Fibroblast of the aortic adventitia (primary cell): ENCODE measurements at regions not wholly inside any gene's neighbourhood (a gene's known extent, or its start where the extent isn't known, plus 50 kb on each side); places are given as distances from the start of the nearest gene placed in this dataset.
A peak's percentile ranks its signal among the peaks of the same experiment; 100 is the strongest.

Experiments used
- DNase-seq: peaks from one replicate; pipeline ENCODE4 v3.0.0-alpha.2; 2010; ENCODE audit warnings: low read depth
- H3K4me3 ChIP-seq: 2 replicates; pipeline ENCODE4 v1.5.1; 2011; ENCODE audit warnings: low read depth, mild to moderate bottlenecking, control low read depth, low read length, moderate library complexity
- CTCF ChIP-seq: IDR thresholded peaks from 2 replicates; pipeline ENCODE4 v1.5.1; 2011; ENCODE audit warnings: mild to moderate bottlenecking, low read length, control low read depth, inconsistent platforms; ENCODE audit not compliant: insufficient read depth

GRCh38 chr13:63864171-63864902 lies 2448.7 kb upstream of the PCDH20 start:
- no peak for TF ChIP-seq CTCF
- peak; percentile 2 for DNase-seq
- H3K4me3 ChIP-seq: no peak overlapping the region

- DNase-seq: no peak
- TF ChIP-seq CTCF: no peak
- H3K4me3 ChIP-seq: no peak overlapping the region
Observed at GRCh38 chr13:63855457-63856118, 2439.9 kb upstream of the PCDH20 start.

GRCh38 chr13:63853816-63854215 lies 2438.2 kb upstream of the PCDH20 start:
- DNase-seq: no peak
- no peak overlapping the region for H3K4me3 ChIP-seq
- TF ChIP-seq CTCF: no peak

GRCh38 chr13:63851526-63851925 lies 2435.9 kb upstream of the PCDH20 start:
- H3K4me3 ChIP-seq: no peak overlapping the region
- TF ChIP-seq CTCF: no peak
- no peak for DNase-seq

- no peak for DNase-seq
- no peak overlapping the region for H3K4me3 ChIP-seq
- TF ChIP-seq CTCF: no peak
Observed at GRCh38 chr13:63843766-63844699, 2428.4 kb upstream of the PCDH20 start.

- DNase-seq: no peak
- no peak for TF ChIP-seq CTCF
- no peak overlapping the region for H3K4me3 ChIP-seq
Observed at GRCh38 chr13:63842102-63842501, 2426.5 kb upstream of the PCDH20 start.
